Adrenal gland (tissue), 9 donors: ENCODE measurements at regions not wholly inside any gene's neighbourhood (a gene's known extent, or its start where the extent isn't known, plus 50 kb on each side); places are given as distances from the start of the nearest gene placed in this dataset.

Experiments
- DNase-seq, 7 donors: peaks; one replicate each; pipeline ENCODE4 v3.0.0-alpha.2; 2019 to 2020
- H3K27ac ChIP-seq, 5 donors: fragments of 200-600 bp; sonication (generic) in 4 of 5; 1 replicate in 3 of 5; 2 replicates in 2 of 5; pipeline versions ENCODE4 v1.5.1 to v1.8.0; 2016 to 2020; ENCODE audit warnings: mild to moderate bottlenecking in 1 of 5
- H3K27me3 ChIP-seq: fragments of 200-600 bp; 2 replicates; pipeline ENCODE4 v1.8.0; 2021
- H3K36me3 ChIP-seq, 2 donors: fragments of 200-600 bp; replicated peaks in 1 of 2; 1 replicate in 1 of 2; 2 replicates in 1 of 2; pipeline versions ENCODE4 v1.5.1 to v1.8.0; 2018 to 2022
- H3K4me1 ChIP-seq, 2 donors: fragments of 200-600 bp; replicated peaks in 1 of 2; 1 replicate in 1 of 2; 2 replicates in 1 of 2; pipeline versions ENCODE4 v1.5.1 to v1.8.0; 2018 to 2021
- H3K4me3 ChIP-seq, 4 donors: fragments of 200-600 bp; sonication (generic) in 3 of 4; one replicate each; pipeline ENCODE4 v1.5.1; 2016 to 2018
- H3K9me3 ChIP-seq, 3 donors: fragments of 200-600 bp; sonication (generic) in 1 of 3; replicated peaks in 1 of 3; 1 replicate in 2 of 3; 2 replicates in 1 of 3; pipeline versions ENCODE4 v1.5.1 to v1.8.0; 2016 to 2021
- CTCF ChIP-seq, 6 experiments: fragments of 450-650 bp in 4 of 6; fragments of 200-600 bp in 2 of 6; sonication (generic) in 1 of 6; IDR thresholded peaks; 1 replicate in 5 of 6; 2 replicates in 1 of 6; pipeline versions ENCODE4 v1.5.1 to v1.8.0; 2016 to 2021; ENCODE audit warnings: antibody characterized with exemption in 6 of 6, mild to moderate bottlenecking in 2 of 6, moderate library complexity in 1 of 6
- POLR2A ChIP-seq, 2 donors: fragments of 450-650 bp; IDR thresholded peaks; one replicate each; pipeline ENCODE4 v1.6.1; 2017; ENCODE audit warnings: antibody characterized with exemption in 2 of 2, mild to moderate bottlenecking in 2 of 2, moderate library complexity in 1 of 2
- WGBS, 4 donors: extraction: QIAGEN DNeasy Blood & Tissue Kit in 2 of 4; methylation state at CpG; one replicate each; pipeline versions ENCODE4 v1.1.5 to v1.1.7; 2013 to 2017; 5-methylcytosine and 5-hydroxymethylcytosine counted together
- intact Hi-C, 2 donors: fragments of 100-400 bp; cut with DNase I; formaldehyde crosslinking; loops; one replicate each; pipeline versions ENCODE4 v1.14.1 to v1.15.0; 2022 to 2023
- donor health status: healthy with polysubstance abuse.
- donor health status: Bipolar disorder and iron deficiency.
- donor health status: DM: yes; HTN: yes; CAD: no.
- donor health status: DM: no; HTN: no; CAD: no.
- donor health status: DM: no; HTN: no; CAD: no.

GRCh38 chr6:40162074-40162473, 227.8 kb upstream of the MOCS1 start:
- no peak for DNase-seq
- Histone ChIP-seq H3K9me3 (no peaks in the 10 kb centered on the region), H3K4me1 (no peaks in the 10 kb centered on the region), H3K36me3 (no peaks in the 10 kb centered on the region), H3K4me3 (no peak overlapping the region), H3K27ac (no peak overlapping the region), H3K27me3 (peaks cover under 1% of the 10 kb centered on the region)
- 76 to 88% (median 85%) methylated on average over 3 to 5 of the region's 5 CpGs for WGBS, 4 donors
- TF ChIP-seq POLR2A (IDR thresholded peaks at IDR 0.05) (no peak), CTCF (IDR thresholded peaks at IDR 0.05) (no peak)
- intact Hi-C loops, result no loop called here

GRCh38 chr6:40160826-40161225, 226.6 kb upstream of the MOCS1 start:
- DNase-seq, result no peak
- 80 to 91% (median 86%) methylated on average over 3 of the region's 3 CpGs for WGBS, 4 donors
- H3K4me3 ChIP-seq, result no peak overlapping the region
- no peaks in the 10 kb centered on the region for H3K9me3 ChIP-seq
- no peak for TF ChIP-seq CTCF (IDR thresholded peaks at IDR 0.05)
- no peak for TF ChIP-seq POLR2A (IDR thresholded peaks at IDR 0.05)
- H3K36me3 ChIP-seq, result no peaks in the 10 kb centered on the region
- H3K27me3 ChIP-seq, result peaks cover 4% of the 10 kb centered on the region
- H3K27ac ChIP-seq, result no peak overlapping the region
- no peaks in the 10 kb centered on the region for H3K4me1 ChIP-seq
- intact Hi-C loops, result no loop called here

- intact Hi-C loops, result no loop called here
- H3K36me3 ChIP-seq, result no peaks in the 10 kb centered on the region
- H3K4me1 ChIP-seq, result no peaks in the 10 kb centered on the region
- 53 to 63% (median 62%) methylated on average over 2 of the region's 2 CpGs for WGBS, 4 donors
- H3K27me3 ChIP-seq, result peaks cover 4% of the 10 kb centered on the region
- H3K27ac ChIP-seq, result no peak overlapping the region
- no peak overlapping the region for H3K4me3 ChIP-seq
- TF ChIP-seq CTCF (IDR thresholded peaks at IDR 0.05), result no peak
- TF ChIP-seq POLR2A (IDR thresholded peaks at IDR 0.05), result no peak
- H3K9me3 ChIP-seq, result no peaks in the 10 kb centered on the region
- no peak for DNase-seq
Observed at GRCh38 chr6:40159865-40160264, 225.6 kb upstream of the MOCS1 start.

GRCh38 chr6:40152701-40153436, 218.6 kb upstream of the MOCS1 start:
- H3K27ac ChIP-seq, result no peak overlapping the region
- intact Hi-C loops, result no loop called here
- H3K9me3 ChIP-seq, result no peaks in the 10 kb centered on the region
- no peak for TF ChIP-seq CTCF (IDR thresholded peaks at IDR 0.05)
- no peak for TF ChIP-seq POLR2A (IDR thresholded peaks at IDR 0.05)
- 65 to 76% (median 68%) methylated on average over 9 of the region's 9 CpGs for whole genome bisulfite sequencing, 4 donors
- no peaks in the 10 kb centered on the region for H3K4me1 ChIP-seq
- H3K36me3 ChIP-seq, result no peaks in the 10 kb centered on the region
- peaks cover 14% of the 10 kb centered on the region for H3K27me3 ChIP-seq
- H3K4me3 ChIP-seq, result no peak overlapping the region
- DNase-seq, result no peak
